NCI-H146 (cell line): ENCODE measurements at regions not wholly inside any gene's neighbourhood (a gene's known extent, or its start where the extent isn't known, plus 50 kb on each side); places are given as distances from the start of the nearest gene placed in this dataset.

Experiments used
- DNase-seq: peaks from one replicate; lab custom pipeline; 2025; lab: John Stamatoyannopoulos, UW

DNA sequence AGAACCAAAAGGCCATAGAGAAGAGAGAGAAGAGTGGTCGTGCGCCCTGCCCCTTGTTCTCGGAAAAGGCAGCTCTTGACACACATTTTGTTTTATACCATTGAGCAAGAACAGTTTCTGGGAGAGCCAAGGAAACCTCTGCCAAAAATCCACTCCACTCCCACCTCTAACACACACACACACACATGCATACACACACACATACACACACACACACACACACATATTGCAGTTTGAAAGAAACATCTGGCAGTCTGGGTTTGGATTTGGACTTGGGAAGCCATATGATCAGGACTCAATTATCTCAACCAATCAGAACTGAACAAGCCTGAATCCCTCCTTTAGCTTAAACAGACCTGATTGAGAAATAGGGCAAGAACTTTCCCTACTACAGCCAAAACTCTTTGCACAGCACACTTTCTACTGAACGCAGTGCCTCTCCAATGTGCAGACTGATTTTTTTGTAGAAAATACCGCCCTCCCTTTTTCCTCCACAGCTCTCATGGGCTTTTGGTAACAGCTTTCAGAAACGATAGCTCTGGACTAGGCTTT lies 484.0 kb upstream of the ZWINT start:
- DNase-seq: no peak

DNA sequence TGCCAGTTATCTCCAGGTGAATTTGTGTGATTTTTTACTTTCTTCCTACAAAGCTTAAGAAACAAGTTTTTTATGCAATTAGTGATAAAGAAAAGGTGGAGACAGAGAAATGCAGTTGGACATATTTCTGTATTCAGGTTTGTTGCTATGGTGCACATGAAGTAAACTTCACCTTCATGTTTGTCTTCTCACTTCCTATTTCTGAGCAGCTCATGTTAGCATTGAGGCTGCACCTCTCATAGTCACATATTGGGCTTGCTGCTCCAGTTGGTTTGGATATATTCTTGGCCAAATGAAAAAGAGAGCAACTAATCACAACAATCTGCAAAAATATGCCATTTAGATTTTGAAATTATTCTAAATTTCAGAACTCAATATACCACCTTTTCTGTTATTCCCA lies 475.6 kb upstream of the ZWINT start:
- no peak for DNase-seq

DNA sequence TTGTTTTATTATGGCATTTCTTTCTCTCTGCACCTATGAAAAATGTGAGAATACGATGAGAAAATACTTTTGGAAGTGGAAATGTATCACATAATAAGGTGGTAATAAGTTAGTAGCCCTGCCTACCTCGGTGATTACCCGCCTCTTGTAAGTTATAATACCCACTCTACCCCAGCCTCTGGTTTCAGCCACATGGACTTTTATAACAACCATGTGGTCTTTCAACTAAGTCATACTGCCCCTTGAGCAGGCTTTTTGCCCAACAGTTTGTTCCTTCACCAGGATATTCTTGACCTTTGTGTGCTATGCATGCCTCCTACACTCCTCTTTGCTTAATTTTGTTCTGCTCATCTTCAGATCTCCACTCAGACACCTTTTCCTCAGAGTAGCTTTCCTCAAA lies 470.6 kb upstream of the ZWINT start:
- DNase-seq: no peak

DNA sequence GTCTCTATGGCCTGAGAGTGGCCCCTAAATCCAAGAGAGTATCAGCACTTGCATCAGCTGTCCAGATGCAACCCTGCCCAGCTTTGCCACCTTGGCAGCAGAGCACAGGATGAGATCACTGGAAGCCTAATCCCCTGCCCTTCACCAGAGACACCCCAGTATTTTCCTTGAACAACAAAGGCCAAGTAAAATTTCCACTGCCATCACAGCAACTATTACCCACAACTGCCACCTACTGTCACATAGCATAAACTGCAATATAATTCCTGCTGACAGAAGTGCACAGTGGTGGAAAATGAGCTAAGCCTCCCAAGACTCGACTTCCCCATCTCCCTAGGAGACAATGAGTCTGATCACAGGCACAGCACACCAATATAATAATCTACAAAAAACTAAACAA lies 462.8 kb upstream of the ZWINT start:
- DNase-seq: no peak

DNA sequence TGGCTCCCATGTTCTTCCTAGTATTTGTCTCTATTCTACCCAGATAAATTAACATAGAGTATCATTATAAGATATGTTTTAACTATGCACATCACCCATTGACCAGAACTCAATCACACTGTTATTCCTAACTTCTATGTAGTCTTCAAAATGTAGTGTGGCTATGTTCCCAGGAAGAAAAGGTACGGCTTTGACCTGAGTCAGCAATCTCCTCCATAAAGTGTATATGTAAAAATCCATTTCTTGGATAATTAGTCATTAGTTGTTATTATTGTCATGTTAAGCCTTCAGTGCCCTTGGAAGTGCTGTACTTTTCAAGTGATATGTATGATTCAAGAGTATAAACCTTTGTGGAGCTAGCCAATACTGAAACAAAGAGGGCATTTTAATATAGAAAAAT lies 444.0 kb upstream of the ZWINT start:
- DNase-seq: no peak

DNA sequence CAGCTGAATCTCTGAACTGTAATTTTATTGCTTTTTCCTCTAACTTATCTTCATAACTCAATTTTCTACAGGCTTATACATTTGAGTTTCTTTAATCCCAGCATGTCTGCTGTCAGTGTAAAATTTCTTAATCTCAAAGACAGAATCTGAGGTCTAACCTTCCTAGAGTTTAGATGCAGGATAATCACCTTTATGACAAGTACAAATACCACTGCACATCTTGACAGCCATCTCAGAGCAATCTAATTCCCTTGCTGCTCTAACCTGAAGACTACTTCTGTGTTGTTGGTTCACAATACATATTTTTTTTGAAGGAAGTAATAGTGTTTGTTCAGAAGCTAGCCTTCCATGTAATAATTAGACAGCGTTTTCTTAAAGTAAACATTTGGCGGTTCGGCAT lies 424.2 kb upstream of the ZWINT start:
- DNase-seq: no peak

DNA sequence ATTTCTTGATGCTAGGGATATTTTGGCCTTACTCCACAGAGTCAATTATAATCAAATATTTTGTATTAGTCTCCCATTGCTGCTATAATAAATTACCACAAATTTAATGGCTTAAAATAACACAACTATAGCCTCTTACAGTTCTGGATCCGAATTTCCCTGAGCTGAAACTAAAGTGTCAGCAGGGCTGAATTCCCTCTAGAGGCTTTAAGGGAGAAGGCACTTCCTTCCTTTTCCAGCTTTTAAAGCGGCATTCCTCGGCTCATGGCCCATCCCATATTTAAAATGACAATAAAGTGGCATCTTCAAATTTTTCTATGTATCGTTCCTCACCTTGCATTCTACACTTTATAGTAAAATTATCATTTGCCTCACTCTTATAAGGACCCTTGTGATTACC lies 421.4 kb upstream of the ZWINT start:
- DNase-seq: no peak

DNA sequence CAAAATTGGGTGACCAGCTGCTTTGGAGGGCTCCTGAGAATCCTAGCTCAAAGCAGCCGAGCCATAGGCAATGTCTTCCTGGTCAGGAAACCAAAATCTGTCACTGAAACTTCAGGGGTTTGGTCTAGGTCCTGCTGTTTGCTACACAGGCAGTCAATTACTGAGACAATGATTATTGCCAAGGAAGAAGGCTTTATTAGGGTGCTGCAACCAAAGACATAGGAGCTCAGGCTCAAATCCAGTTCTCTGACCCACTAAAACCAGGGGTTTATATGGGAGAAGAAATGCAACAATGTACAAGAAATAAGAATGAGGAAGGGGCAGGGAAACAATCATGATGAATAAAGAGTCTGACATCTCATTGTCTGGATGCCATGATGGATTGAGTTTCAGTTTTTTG lies 410.3 kb upstream of the ZWINT start:
- no peak for DNase-seq

DNA sequence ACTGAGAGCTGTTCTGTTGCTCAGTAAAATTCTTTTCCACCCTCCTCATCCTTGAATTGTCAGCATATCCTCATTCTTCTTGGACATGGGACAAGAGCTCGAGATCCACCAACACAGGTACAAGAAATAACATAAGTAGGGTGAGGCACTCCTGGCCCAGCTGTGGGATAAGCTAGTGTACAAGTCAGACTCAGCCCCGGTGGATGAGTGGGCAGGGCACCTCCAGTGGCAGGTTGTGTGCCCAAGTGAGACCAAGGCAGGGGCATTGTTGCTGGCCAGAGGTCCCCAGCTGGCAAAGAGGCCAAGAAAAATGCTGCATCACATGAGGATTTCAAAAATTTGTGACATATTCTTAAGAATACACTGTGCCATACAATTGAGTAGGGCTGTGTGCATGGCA lies 402.0 kb upstream of the ZWINT start:
- peak; percentile 1 for DNase-seq

DNA sequence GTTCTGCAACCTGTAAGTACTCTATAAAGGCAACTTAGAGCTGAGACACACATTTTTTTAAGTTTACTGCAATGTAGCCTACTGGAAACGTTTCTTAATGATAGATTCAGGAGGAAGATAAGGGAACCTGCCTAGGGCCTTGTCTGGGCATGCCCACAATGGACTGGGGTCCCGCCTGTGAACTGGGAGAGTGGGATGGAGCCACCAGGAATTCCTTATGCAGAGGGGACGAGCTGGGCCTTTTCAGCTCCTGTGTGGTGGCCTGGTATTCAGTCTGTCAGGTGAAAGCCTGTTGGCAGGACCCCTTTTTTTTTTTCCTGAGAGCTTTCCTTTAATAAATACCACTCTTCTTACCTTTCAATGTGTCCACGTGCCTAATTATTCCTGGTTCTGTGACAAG lies 384.4 kb upstream of the ZWINT start:
- DNase-seq: no peak

DNA sequence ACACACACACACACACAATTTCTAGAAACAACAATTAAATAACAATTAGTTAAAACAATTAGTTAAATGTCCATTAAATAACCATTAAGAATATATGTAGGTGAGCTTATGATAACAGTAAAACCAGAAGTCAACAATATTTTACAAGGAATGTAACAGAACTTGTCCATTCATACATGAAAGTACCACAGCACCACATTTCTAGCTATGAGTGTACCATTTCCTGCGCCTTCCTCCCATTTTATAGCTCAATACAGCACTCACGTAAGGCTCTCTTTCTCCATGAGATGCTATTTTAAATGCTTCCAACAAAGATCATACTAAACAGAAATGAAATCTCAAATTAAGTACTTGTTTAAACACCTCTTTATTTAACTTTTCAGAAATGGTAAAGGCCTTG lies 367.3 kb upstream of the ZWINT start:
- DNase-seq: no peak

DNA sequence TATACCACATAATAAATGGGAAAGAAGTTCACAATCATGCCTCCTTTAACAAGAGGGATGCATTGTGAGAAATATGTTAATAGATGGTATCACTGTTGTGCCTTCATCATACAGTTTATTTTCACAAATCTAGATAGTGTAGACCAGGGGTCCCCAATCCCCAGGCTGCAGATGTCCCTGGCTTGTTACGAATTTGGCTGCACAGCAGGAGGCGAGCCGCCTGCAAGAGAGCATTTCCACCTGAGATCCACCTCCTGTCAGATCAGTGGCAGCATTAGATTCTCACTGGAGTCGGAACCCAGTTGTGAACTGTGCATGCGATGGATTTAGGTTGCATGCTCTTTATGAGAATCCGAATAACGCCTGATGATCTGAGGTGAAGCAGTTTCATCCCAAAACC lies 361.9 kb upstream of the ZWINT start:
- no peak for DNase-seq

DNA sequence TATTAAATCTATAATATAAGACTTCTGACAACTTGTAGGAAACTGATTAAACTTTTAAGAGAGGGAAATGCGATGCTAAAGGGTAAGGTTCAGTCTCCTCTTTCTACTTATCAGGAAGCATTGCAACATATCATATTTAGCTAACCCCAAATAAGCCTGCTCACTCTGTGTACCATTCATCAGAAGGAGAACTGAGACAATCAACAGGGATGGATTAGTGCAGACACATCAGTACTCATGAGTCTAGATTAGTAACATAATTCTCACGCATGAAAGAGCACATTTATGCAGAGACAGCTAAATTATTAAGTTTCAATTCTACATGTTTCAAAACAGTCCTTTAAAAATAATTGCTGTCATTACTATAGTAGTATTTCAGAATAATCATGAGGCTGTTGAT lies 354.2 kb upstream of the ZWINT start:
- no peak for DNase-seq

DNA sequence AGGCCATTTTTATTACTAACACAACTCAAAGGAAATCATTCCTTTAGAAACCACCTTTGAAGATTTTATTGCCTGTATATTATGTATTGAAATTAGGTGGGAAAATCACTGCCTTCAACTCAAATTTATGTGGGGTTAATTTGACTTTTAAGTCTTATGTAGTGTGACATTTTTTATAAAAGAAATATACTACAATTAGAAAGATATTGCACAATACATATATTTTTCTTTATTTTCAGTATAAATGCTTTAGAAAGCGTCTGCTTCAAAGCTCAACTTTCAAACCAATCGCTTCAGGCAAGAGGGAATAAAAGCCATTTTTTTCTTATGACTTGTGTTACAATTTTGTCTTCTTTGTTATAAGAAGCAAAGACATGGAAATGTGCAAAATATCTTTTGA lies 337.4 kb upstream of the ZWINT start:
- DNase-seq: no peak

DNA sequence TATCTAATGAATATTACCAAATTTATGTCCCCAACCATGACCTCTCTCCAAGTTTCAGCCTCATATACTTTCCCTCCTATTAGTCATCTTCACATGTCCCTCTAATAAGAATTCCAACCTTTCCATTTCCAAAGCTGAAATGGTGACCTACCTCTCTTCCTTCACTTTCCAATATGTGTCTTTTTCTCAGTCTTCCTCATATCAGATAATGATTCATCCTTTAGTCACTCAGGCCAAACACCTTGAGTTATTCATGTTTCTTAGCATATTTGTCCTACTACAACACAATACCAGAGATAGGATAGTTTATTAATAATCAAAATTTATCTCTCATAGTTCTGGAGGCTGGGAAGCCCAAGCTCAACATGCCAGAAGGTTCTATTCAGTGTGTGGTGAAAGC lies 318.5 kb upstream of the ZWINT start:
- DNase-seq: no peak

DNA sequence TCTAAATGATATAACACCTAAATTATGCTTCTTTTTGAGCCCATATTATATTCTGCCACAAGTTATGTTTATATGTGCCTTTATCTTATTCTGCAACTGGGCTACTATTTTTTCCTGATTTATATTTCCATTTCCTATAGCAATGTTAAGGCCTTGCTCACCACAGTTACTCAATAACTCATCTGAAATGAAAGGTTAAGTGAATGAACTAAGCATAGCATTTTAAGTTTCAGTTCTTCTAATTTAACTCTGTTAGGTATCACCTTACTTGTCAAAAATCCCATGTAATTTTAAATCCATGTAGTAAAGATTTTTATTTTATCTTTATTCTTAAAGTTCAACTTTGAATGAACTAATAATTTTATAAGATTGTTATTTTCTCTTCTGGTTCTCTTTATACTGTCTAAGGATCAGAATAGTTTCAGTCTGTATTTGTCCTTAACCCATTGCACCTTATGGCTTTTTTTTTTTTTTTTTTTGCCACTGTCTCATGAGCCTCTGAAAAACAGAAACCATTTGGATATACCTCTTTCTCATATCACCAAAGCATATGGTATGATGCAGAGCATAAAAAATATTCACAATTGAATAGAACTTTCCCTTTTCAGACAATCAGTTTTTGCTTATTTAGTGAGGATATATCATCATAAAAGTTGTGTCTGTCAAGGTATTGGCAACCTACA lies 301.8 kb upstream of the ZWINT start:
- no peak for DNase-seq

DNA sequence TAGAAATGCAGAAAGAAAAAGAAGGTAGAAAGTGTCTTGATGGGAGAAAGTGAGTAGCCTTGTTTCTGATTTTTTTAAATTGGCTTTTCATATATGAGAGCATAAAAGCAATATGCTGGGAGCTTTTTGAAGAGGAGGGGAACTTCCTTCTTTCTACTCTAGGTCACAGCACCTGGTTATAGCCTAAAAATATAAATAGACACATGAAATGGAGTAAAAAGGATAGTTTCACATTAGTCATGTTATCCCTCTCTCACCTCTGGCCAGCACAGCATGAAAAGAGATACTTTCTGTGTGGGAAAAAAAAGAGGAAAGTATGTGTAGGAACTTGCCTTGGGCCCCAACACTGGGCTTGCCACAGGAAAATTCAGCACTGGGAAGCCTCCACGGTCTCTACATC lies 292.2 kb upstream of the ZWINT start:
- DNase-seq: no peak

DNA sequence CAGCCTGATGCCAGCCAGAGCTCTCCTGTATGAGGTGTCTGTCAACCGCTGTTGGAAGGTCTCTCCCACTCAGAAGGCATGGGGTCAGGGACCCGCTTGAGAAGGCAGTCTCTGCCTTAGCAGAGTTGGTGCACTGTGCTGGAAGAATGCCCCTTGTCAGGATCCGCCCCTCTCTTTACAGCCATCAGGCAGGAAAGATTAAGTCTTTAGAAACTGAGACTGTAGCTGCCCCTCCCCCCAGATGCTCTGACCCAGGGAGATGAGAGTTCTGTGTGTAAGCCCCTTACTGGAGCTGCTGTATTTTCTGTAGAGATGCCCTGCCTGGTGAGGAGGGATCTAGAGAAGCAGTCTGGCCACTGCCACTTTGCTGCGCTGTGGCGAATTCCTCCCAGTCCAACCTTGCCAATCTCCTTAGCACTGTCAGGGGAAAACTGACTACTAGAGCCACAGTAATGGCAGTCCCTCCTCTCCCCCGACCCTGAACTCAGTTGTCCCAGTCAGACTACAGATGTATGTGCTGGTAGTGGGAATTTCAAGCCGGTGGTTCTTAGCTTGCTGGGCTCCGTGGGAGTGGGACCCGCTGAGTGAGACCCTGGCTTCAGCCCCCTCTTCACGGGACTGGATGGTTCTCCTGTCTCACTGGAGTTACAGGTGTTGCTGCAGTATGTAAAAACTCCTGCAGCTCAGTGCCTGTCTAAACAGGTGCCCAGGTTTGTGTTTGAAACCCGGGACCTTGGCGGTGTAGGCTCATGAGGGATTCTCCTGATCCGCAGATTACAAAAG lies 285.5 kb upstream of the ZWINT start:
- DNase-seq: no peak

DNA sequence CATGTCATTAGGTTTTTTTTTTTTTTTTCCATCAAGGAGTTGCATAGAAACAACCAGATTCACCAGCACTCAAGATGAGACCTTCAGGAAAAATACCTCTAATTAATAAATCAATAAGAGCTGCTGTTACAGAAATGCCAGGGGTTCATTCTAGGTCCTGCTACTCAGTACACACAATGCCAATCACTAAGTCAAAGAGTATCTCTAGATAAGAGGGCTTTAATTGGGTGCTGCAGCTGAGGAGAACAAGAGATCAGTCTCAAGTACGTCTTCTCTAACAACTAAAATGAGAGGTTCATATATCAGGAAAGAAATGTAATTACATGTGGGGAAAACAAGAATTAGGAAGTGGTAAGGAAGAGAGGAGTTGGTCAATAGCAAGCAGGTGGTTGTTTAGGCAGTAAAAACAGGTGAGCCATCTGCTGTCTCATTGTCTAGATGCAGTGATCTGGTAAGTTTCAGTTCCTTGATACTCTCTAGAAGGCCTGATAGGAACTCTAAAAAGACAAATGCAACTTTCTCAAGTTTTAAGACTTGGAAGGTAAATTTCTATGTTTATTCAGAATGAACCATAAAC lies 272.9 kb upstream of the ZWINT start:
- peak; percentile 82 for DNase-seq

DNA sequence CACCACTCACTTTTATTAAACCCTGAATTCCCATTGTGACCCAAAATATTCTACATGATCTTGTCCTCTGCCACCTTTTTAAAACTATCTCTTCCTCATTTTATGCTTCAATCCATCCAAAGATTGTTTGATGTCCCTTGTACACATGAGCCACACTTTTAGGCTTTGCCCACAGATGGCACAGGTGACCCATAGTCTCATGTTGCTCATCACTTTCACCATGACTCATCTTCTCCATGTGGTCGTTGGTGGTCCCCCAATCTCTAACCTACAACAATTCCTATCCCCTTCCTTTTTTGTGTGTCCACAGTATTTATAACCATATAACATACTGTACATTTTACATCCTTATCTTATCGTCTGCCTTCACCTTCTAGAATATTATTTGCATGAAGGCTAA lies 271.5 kb upstream of the ZWINT start:
- no peak for DNase-seq

DNA sequence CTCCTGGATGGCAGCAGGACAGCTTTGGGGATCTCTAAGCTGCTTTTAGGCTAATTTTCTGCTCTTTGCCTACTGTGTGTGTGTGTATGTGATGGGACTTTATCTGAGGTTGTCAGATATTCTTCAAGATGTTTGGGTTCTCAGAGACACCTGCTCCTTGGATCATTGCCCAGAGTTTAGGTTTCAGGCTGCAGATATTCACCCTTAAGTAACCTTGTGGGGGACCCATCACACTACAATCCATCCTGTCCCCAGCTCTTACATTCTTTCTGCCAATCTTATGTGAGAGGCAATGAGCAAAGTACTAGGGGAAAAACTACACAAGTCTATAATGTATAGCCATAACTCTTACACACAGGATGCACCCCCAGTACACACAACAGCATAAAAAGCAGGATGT lies 263.0 kb upstream of the ZWINT start:
- DNase-seq: no peak

DNA sequence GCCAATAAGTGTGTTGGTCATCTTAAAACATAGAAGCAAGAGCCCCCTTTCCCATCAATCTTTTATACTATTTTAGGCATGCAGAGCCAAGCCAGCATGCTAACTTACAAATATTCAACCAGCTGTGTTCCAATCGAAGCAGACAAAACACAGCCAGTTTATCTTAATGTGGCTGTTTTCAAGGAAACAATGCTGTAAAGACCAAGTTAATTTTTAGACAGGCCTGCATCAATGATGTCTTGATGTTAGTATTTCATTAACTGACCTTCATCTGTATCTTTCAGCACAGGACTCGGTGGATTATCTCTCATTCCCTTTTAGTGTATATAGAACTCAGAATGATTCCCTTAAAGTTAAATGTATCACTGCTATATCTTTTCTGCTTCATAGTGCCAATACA lies 262.0 kb upstream of the ZWINT start:
- DNase-seq: no peak

DNA sequence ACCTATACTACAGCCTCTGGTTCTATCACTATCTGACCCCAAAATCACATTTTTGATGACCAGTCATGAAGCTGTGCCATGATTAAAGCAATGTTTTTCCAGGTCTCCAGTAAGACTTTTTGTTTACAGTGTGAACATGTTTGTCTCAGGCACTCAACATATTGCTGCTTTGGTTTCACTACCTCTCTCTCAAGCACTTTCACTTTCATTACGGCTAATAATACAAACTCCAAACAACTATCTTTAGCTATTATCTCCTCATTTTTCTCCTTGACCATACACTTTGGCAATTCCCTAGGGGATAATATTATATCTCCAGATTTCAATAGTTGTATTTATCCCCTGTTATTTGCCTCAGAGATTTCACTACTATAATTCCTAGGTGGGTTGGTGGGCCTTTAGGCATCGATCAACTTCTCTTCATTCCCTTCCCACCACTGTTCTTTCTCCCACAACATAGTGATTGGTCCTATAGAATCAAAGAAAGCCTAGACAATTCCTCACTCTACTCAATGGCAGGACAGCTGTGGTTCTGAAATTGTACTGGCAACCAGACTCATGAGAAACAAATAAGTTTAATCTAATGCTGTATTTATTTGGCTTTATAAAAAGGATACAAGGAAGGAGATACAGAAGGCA lies 261.4 kb upstream of the ZWINT start:
- no peak for DNase-seq
